Stromal cell of bone marrow (primary cell): ENCODE measurements at regions not wholly inside any gene's neighbourhood (a gene's known extent, or its start where the extent isn't known, plus 50 kb on each side); places are given as distances from the start of the nearest gene placed in this dataset.

Experiments
- DNase-seq: peaks from one replicate; pipeline ENCODE4 v3.0.0-alpha.2; 2012; ENCODE audit warnings: low read depth

GRCh38 chr13:88086577-88086976, 415.4 kb downstream of the SLITRK5 start:
- no peak for DNase-seq

- no peak for DNase-seq
Observed at GRCh38 chr13:88097541-88097940, 426.4 kb downstream of the SLITRK5 start.

- no peak for DNase-seq
Observed at GRCh38 chr13:88103824-88104223, 432.7 kb downstream of the SLITRK5 start.

GRCh38 chr13:88104576-88104975, 433.4 kb downstream of the SLITRK5 start:
- no peak for DNase-seq

GRCh38 chr13:88107570-88107969, 436.4 kb downstream of the SLITRK5 start:
- DNase-seq, result no peak

- DNase-seq, result no peak
Observed at GRCh38 chr13:88112526-88112925, 441.4 kb downstream of the SLITRK5 start.

GRCh38 chr13:88115976-88116375, 444.8 kb downstream of the SLITRK5 start:
- no peak for DNase-seq

GRCh38 chr13:88118952-88119351, 447.8 kb downstream of the SLITRK5 start:
- no peak for DNase-seq

GRCh38 chr13:88124142-88124541, 453.0 kb downstream of the SLITRK5 start:
- no peak for DNase-seq

GRCh38 chr13:88125055-88125454, 453.9 kb downstream of the SLITRK5 start:
- no peak for DNase-seq

GRCh38 chr13:88136098-88136790, 465.1 kb downstream of the SLITRK5 start:
- no peak for DNase-seq

- DNase-seq, result no peak
Observed at GRCh38 chr13:88142653-88143052, 471.5 kb downstream of the SLITRK5 start.

GRCh38 chr13:88144580-88144979, 473.4 kb downstream of the SLITRK5 start:
- DNase-seq, result no peak

- no peak for DNase-seq
Observed at GRCh38 chr13:88153353-88153752, 482.2 kb downstream of the SLITRK5 start.

GRCh38 chr13:88154001-88154400, 482.8 kb downstream of the SLITRK5 start:
- no peak for DNase-seq

- DNase-seq, result no peak
Observed at GRCh38 chr13:88162076-88162702, 491.0 kb downstream of the SLITRK5 start.

GRCh38 chr13:88176231-88176630, 505.1 kb downstream of the SLITRK5 start:
- DNase-seq, result no peak

- DNase-seq, result no peak
Observed at GRCh38 chr13:88183440-88183839, 512.3 kb downstream of the SLITRK5 start.

GRCh38 chr13:88188986-88189385, 517.8 kb downstream of the SLITRK5 start:
- no peak for DNase-seq

- DNase-seq, result no peak
Observed at GRCh38 chr13:88189728-88190127, 518.6 kb downstream of the SLITRK5 start.

- DNase-seq, result no peak
Observed at GRCh38 chr13:88196106-88196505, 524.9 kb downstream of the SLITRK5 start.

- no peak for DNase-seq
Observed at GRCh38 chr13:88217372-88217771, 546.2 kb downstream of the SLITRK5 start.

- DNase-seq, result no peak
Observed at GRCh38 chr13:88217883-88218282, 546.7 kb downstream of the SLITRK5 start.

GRCh38 chr13:88223958-88224357, 552.8 kb downstream of the SLITRK5 start:
- no peak for DNase-seq
